Hepatocyte (in vitro differentiated cells): ENCODE measurements at regions not wholly inside any gene's neighbourhood (a gene's known extent, or its start where the extent isn't known, plus 50 kb on each side); places are given as distances from the start of the nearest gene placed in this dataset.
"Not testable (repeated sequence)": the region's sequence is repeated elsewhere in the genome, so short reads cannot be mapped to it uniquely, and the experiment has no call there.

ENCODE experiments used
- DNase-seq: peaks from one replicate; pipeline ENCODE4 v3.0.0-alpha.2; 2016; ENCODE audit warnings: low spot score
- H2AFZ ChIP-seq: fragments of 200-600 bp; sonication (generic); 2 replicates; pipeline ENCODE4 v1.6.0; 2016; ENCODE audit warnings: antibody characterized with exemption, mild to moderate bottlenecking
- H3K27ac ChIP-seq: fragments of 200-600 bp; sonication (generic); 2 replicates; pipeline ENCODE4 v1.5.1; 2016; ENCODE audit warnings: mild to moderate bottlenecking
- H3K27me3 ChIP-seq: fragments of 200-600 bp; sonication (generic); 2 replicates; pipeline ENCODE4 v1.6.1; 2016
- H3K36me3 ChIP-seq: fragments of 200-600 bp; sonication (generic); replicated peaks from 2 replicates; pipeline ENCODE4 v1.5.1; 2016; ENCODE audit warnings: low read depth; ENCODE audit not compliant: insufficient read depth
- H3K4me1 ChIP-seq: fragments of 200-600 bp; sonication (generic); 2 replicates; pipeline ENCODE4 v1.5.1; 2016; ENCODE audit warnings: mild to moderate bottlenecking, moderate library complexity; ENCODE audit not compliant: insufficient read depth
- H3K4me2 ChIP-seq: fragments of 200-600 bp; sonication (generic); 2 replicates; pipeline ENCODE4 v1.6.0; 2016
- H3K4me3 ChIP-seq: fragments of 200-600 bp; sonication (generic); 2 replicates; pipeline ENCODE4 v1.5.1; 2016; ENCODE audit warnings: mild to moderate bottlenecking
- H3K79me2 ChIP-seq: fragments of 200-600 bp; sonication (generic); 2 replicates; pipeline ENCODE4 v1.6.0; 2017; ENCODE audit warnings: mild to moderate bottlenecking
- H3K9me2 ChIP-seq: fragments of 200-600 bp; sonication (generic); replicated peaks from 2 replicates; pipeline ENCODE4 v1.6.0; 2017; ENCODE audit warnings: mild to moderate bottlenecking; ENCODE audit not compliant: insufficient read depth
- H3K9me3 ChIP-seq: fragments of 200-600 bp; sonication (generic); 2 replicates; pipeline ENCODE4 v1.5.1; 2016; ENCODE audit warnings: low read depth, mild to moderate bottlenecking
- H4K20me1 ChIP-seq: fragments of 200-600 bp; sonication (generic); 2 replicates; pipeline ENCODE4 v1.6.0; 2016; ENCODE audit warnings: mild to moderate bottlenecking; ENCODE audit not compliant: insufficient read depth, poor library complexity, severe bottlenecking
- EZH2 ChIP-seq: fragments of 200-600 bp; sonication (generic); IDR thresholded peaks from 2 replicates; pipeline ENCODE4 v1.6.1; 2016; ENCODE audit warnings: antibody characterized with exemption, mild to moderate bottlenecking, borderline replicate concordance
- EZH2phosphoT487 ChIP-seq: fragments of 200-600 bp; sonication (generic); IDR thresholded peaks from one replicate; pipeline ENCODE4 v1.6.1; 2018; ENCODE audit warnings: antibody characterized with exemption, mild to moderate bottlenecking, low read depth, moderate library complexity; ENCODE audit not compliant: unreplicated experiment, severe bottlenecking
- WGBS: methylation state at CpG from one replicate; pipeline ENCODE4 v1.1.6; 2016; ENCODE audit warnings: low lambda C conversion rate; ENCODE audit errors: missing lambda C conversion rate; 5-methylcytosine and 5-hydroxymethylcytosine counted together
- TF ChIP-seq, protein P1 (sequence below): fragments of 200-600 bp; sonication (generic); IDR thresholded peaks from 2 replicates; pipeline ENCODE4 v1.5.1; 2016; ENCODE audit warnings: antibody characterized with exemption, mild to moderate bottlenecking; ENCODE audit not compliant: poor library complexity

DNA sequence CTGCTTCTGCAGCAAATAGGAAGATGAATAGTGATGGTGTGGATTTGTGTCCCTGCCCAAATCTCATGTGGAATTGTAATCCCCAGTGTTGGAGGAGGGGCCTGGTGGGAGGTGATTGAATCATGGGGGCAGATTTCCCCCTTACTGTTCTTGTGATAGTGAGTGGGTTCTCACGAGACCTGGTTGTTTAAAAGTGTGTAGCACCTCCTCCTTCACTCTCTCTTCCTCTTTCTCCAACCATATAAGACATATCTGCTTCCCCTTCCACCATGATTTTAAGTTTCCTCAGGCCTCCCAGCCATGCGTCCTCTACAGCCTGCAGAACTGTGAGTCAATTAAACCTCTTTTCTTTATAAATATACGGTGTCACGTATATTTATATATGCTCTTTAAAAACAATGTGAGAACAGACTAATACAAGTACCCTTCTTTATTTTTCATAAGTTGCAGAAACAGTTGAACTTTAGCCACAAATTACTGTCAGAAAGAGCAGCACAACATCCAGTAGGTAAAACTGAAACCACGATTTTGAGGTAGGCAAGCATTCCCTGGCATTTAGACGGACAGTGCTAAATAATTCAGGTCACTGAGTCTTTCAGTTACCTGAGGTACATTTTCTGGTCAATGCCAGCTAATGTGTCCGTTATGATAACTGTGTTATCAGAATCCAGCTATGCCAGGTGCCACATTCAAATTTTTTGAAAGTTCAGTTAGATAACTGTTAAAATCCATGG, 79.3 kb upstream of the SPEF2 start:
- Histone ChIP-seq H3K27me3 (no peaks in the 10 kb centered on the region), H3K36me3 (no peaks in the 10 kb centered on the region), H2AFZ (no peak overlapping the region), H3K4me3 (no peak overlapping the region), H3K4me2 (no peak overlapping the region), H3K9me3 (no peaks in the 10 kb centered on the region), H4K20me1 (no peaks in the 10 kb centered on the region), H3K9me2 (no peaks in the 10 kb centered on the region), H3K27ac (no peak overlapping the region), H3K79me2 (no peaks in the 10 kb centered on the region), H3K4me1 (no peaks in the 10 kb centered on the region)
- 82% methylated on average over 7 of the region's 7 CpGs for WGBS
- TF ChIP-seq, protein P1, sequence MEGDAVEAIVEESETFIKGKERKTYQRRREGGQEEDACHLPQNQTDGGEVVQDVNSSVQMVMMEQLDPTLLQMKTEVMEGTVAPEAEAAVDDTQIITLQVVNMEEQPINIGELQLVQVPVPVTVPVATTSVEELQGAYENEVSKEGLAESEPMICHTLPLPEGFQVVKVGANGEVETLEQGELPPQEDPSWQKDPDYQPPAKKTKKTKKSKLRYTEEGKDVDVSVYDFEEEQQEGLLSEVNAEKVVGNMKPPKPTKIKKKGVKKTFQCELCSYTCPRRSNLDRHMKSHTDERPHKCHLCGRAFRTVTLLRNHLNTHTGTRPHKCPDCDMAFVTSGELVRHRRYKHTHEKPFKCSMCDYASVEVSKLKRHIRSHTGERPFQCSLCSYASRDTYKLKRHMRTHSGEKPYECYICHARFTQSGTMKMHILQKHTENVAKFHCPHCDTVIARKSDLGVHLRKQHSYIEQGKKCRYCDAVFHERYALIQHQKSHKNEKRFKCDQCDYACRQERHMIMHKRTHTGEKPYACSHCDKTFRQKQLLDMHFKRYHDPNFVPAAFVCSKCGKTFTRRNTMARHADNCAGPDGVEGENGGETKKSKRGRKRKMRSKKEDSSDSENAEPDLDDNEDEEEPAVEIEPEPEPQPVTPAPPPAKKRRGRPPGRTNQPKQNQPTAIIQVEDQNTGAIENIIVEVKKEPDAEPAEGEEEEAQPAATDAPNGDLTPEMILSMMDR = no peak
- TF ChIP-seq EZH2phosphoT487 (no peak), EZH2 (no peak)
- DNase-seq = no peak

DNA sequence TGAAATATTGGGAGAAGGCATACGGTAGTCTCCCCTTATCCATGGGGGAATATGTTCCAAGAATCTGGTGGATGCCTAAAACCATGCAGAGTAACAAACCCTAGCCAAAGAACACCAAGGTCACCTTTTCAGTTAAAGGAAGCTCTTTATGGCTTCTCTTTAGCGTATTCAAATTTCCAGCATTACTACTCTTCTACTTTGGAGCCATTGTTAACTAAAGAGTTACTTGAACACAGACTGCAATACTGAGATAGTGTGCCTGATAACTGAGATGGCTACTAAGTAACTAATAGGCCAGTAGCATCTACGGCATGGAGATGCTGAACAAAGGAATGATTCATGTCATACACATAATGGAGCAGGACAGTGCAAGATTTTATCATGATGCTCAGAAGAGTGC, 84.5 kb upstream of the SPEF2 start:
- TF ChIP-seq EZH2 = no peak
- TF ChIP-seq, protein P1 = no peak
- no peak overlapping the region for H3K4me3 ChIP-seq
- no peak overlapping the region for H3K27ac ChIP-seq
- no peak overlapping the region for H2AFZ ChIP-seq
- H3K36me3 ChIP-seq = no peaks in the 10 kb centered on the region
- DNase-seq = no peak
- no peaks in the 10 kb centered on the region for H3K9me3 ChIP-seq
- H3K27me3 ChIP-seq = no peaks in the 10 kb centered on the region
- no peaks in the 10 kb centered on the region for H4K20me1 ChIP-seq
- H3K79me2 ChIP-seq = no peaks in the 10 kb centered on the region
- no peaks in the 10 kb centered on the region for H3K9me2 ChIP-seq
- WGBS = 88% methylated on average over 3 of the region's 3 CpGs
- no peaks in the 10 kb centered on the region for H3K4me1 ChIP-seq
- H3K4me2 ChIP-seq = no peak overlapping the region

DNA sequence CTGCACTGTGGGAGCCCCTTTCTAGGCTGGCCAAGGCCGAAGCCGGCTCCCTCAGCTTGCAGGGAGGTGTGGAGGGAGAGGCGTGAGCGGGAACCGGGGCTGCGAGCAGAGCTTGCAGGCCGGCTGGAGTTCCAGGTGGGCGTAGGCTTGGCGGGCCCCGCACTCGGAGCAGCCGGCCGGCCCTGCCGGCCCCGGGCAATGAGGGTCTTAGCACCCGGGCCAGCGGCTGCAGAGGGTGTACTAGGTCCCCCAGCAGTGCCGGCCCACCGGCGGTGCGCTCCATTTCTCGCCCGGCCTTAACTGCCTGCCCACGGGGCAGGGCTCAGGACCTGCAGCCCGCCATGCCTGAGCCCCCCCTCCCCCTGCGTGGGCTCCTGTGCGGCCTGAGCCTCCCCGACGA, 86.1 kb upstream of the SPEF2 start:
- WGBS = 98% methylated on average over 17 of the region's 29 CpGs

DNA sequence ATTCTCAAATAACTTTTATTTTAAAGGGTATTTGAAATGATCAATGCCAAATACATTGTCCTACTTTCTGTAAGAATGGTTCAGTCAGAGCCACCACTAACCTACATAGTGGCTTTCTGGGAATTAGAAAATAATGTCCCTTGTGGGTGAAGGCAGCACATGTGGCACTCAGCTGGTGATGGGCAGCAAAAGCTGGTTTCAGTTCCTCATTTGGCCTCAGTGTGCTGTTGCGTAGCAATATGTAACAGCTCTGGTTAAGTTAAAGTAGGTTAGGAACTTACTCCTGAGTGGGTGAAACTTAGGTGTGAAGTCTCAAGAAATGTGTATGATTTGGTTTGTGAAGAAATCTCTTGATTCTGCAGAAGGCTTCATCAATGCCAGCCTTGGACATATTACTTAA, 99.6 kb upstream of the SPEF2 start:
- Histone ChIP-seq H3K27me3 (no peaks in the 10 kb centered on the region), H4K20me1 (no peaks in the 10 kb centered on the region), H3K79me2 (no peaks in the 10 kb centered on the region), H3K27ac (no peak overlapping the region), H3K4me1 (no peaks in the 10 kb centered on the region), H3K4me3 (no peak overlapping the region), H2AFZ (no peak overlapping the region), H3K4me2 (no peak overlapping the region), H3K9me2 (no peaks in the 10 kb centered on the region), H3K36me3 (no peaks in the 10 kb centered on the region), H3K9me3 (no peaks in the 10 kb centered on the region)
- no peak for DNase-seq
- 83% methylated on average over 1 of the region's 1 CpG for WGBS
- no peak for TF ChIP-seq EZH2phosphoT487

More for the DNA sequence above, 86.1 kb upstream of the SPEF2 start:
- not testable (repeated sequence) for H2AFZ ChIP-seq, H3K27me3 ChIP-seq, DNase-seq, H3K4me2 ChIP-seq, H3K9me3 ChIP-seq, H3K79me2 ChIP-seq, H3K36me3 ChIP-seq, H3K27ac ChIP-seq, H4K20me1 ChIP-seq, H3K9me2 ChIP-seq, H3K4me3 ChIP-seq, H3K4me1 ChIP-seq
